ENCODE measurements at regions not wholly inside any gene's neighbourhood (a gene's known extent, or its start where the extent isn't known, plus 50 kb on each side); places are given as distances from the start of the nearest gene placed in this dataset.
A peak's percentile ranks its signal among the peaks of the same experiment; 100 is the strongest.

GRCh38 chrX:45323387-45323786, 122.7 kb upstream of the DIPK2B start:
- Histone ChIP-seq H3K36me3 (replicated peaks in 1 of 2; ENCODE audit: control insufficient read depth in 1 of 2, insufficient read depth in 2 of 2, low read length in 2 of 2) (no peaks in the 10 kb centered on the region), H3K4me2 (ENCODE audit: low read depth, low read length) (no peak overlapping the region), H4K20me1 (ENCODE audit: insufficient read depth, low read length) (no peaks in the 10 kb centered on the region), H3K79me2 (ENCODE audit: insufficient read depth, low read length) (no peaks in the 10 kb centered on the region), H2AFZ (ENCODE audit: low read length) (no peak overlapping the region), H3K9me3 (ENCODE audit: low read length) (no peaks in the 10 kb centered on the region), H3K27me3 (ENCODE audit: control insufficient read depth in 1 of 2, insufficient read depth in 2 of 2, low read length in 2 of 2) (no peaks in the 10 kb centered on the region), H3K27ac (ENCODE audit: extremely low read length, insufficient read depth, low read length) (no peak overlapping the region), H3K4me3 (replicated peaks in 1 of 3; ENCODE audit: insufficient read depth in 1 of 3, low read depth in 2 of 3, low read length in 3 of 3) (no peak overlapping the region), H3K4me1 (ENCODE audit: insufficient read depth, low read length) (no peaks in the 10 kb centered on the region), H3K9ac (ENCODE audit: insufficient read depth, low read depth, low read length) (no peak overlapping the region)
- WGBS (ENCODE audit: low lambda C conversion rate): no CpG with 5 or more reads among the region's 3 CpGs
- ChIA-PET CTCF (ENCODE audit: low intra/inter-chr PET ratio, low total read pairs) (no interaction called here), POLR2A (no interaction called here)
- TF ChIP-seq MNT (IDR thresholded peaks at IDR 0.05) (0 out of 2 replicates have a peak, but pooled peaks have one; percentile 16), CENPX (CRISPR knock-in tag; IDR thresholded peaks at IDR 0.05) (no peak)
- FAIRE-seq (no peak), DNase-seq (ENCODE audit: low spot score) (no peak), ATAC-seq (no peak)
- no TSS peak for BruUV-seq (replicated peaks)
- in situ Hi-C loops (cut with HindIII; ENCODE audit: extremely low pct_ligation_motif_present, low pct_unique_long_range_greater_than_20kb) (loop anchor here (25.0 kb wide), 1 partner anchor 414 kb away; no protein-coding TSS in a partner anchor), intact Hi-C loops (cut with micrococcal nuclease; ENCODE audit: unreplicated experiment) (loop anchor here (5.0 kb wide), 1 partner anchor 1084 kb away; no protein-coding TSS in a partner anchor)

- intact Hi-C loops (cut with micrococcal nuclease; ENCODE audit: unreplicated experiment): loop anchor here (5.0 kb wide), 1 partner anchor 1084 kb away; no protein-coding TSS in a partner anchor
- no peak for FAIRE-seq
- POLR2A ChIA-PET: no interaction called here
- TF ChIP-seq CSRNP2 (CRISPR knock-in tag; conservative IDR thresholded peaks at IDR 0.05; ENCODE audit: low read depth): no peak
- no peak for TF ChIP-seq MLX (CRISPR knock-in tag; IDR thresholded peaks at IDR 0.05)
- TF ChIP-seq SNAI1 (CRISPR knock-in tag; IDR thresholded peaks at IDR 0.05; ENCODE audit: borderline replicate concordance): no peak
- TF ChIP-seq ZNF557 (CRISPR knock-in tag; IDR thresholded peaks at IDR 0.05): no peak
- no peak for TF ChIP-seq ZNF296 (CRISPR knock-in tag; conservative IDR thresholded peaks at IDR 0.05)
- no peak for TF ChIP-seq ZMAT5 (CRISPR knock-in tag; IDR thresholded peaks at IDR 0.05; ENCODE audit: borderline replicate concordance, low read depth)
- no peak for TF ChIP-seq SMAD9 (CRISPR knock-in tag; IDR thresholded peaks at IDR 0.05)
- TF ChIP-seq ZNF777 (CRISPR knock-in tag; IDR thresholded peaks at IDR 0.05): no peak
- no peak for TF ChIP-seq FUBP1 (CRISPR knock-in tag; IDR thresholded peaks at IDR 0.05; ENCODE audit: borderline replicate concordance)
- no peak for TF ChIP-seq HOXA3 (CRISPR knock-in tag; IDR thresholded peaks at IDR 0.05)
- no peak for TF ChIP-seq ERF (CRISPR knock-in tag; IDR thresholded peaks at IDR 0.05)
- TF ChIP-seq MXI1 (IDR thresholded peaks at IDR 0.05; ENCODE audit: borderline replicate concordance, low read depth, low read length): no peak
These were observed 122.1 kb upstream of the DIPK2B start for GRCh38 chrX:45322820-45323219.

More at GRCh38 chrX:45322820-45323219, 122.1 kb upstream of the DIPK2B start:
- in situ Hi-C loops (cut with HindIII; ENCODE audit: extremely low pct_ligation_motif_present, low pct_unique_long_range_greater_than_20kb): loop anchor here (25.0 kb wide), 1 partner anchor 414 kb away; no protein-coding TSS in a partner anchor
- ATAC-seq (no peak), DNase-seq (ENCODE audit: low spot score) (no peak)
- no peak overlapping the region for H3K27ac ChIP-seq (ENCODE audit: extremely low read length, insufficient read depth, low read length)
- H3K36me3 ChIP-seq (replicated peaks in 1 of 2; ENCODE audit: control insufficient read depth in 1 of 2, insufficient read depth in 2 of 2, low read length in 2 of 2): no peaks in the 10 kb centered on the region
- CTCF ChIA-PET (ENCODE audit: low intra/inter-chr PET ratio, low total read pairs): no interaction called here
- no peaks in the 10 kb centered on the region for H3K27me3 ChIP-seq (ENCODE audit: control insufficient read depth in 1 of 2, insufficient read depth in 2 of 2, low read length in 2 of 2)
- no peaks in the 10 kb centered on the region for H4K20me1 ChIP-seq (ENCODE audit: insufficient read depth, low read length)
- H3K9me3 ChIP-seq (ENCODE audit: low read length): no peaks in the 10 kb centered on the region
- H3K79me2 ChIP-seq (ENCODE audit: insufficient read depth, low read length): no peaks in the 10 kb centered on the region
- no peak overlapping the region for H3K4me3 ChIP-seq (replicated peaks in 1 of 3; ENCODE audit: insufficient read depth in 1 of 3, low read depth in 2 of 3, low read length in 3 of 3)
- H3K4me1 ChIP-seq (ENCODE audit: insufficient read depth, low read length): no peaks in the 10 kb centered on the region
- BruUV-seq (replicated peaks): no TSS peak
- H2AFZ ChIP-seq (ENCODE audit: low read length): no peak overlapping the region
- H3K4me2 ChIP-seq (ENCODE audit: low read depth, low read length): no peak overlapping the region
- no peak overlapping the region for H3K9ac ChIP-seq (ENCODE audit: insufficient read depth, low read depth, low read length)
